GM13977 (cell line): ENCODE measurements at regions not wholly inside any gene's neighbourhood (a gene's known extent, or its start where the extent isn't known, plus 50 kb on each side); places are given as distances from the start of the nearest gene placed in this dataset.
A peak's percentile ranks its signal among the peaks of the same experiment; 100 is the strongest.

Experiments used
- DNase-seq: peaks from one replicate; pipeline ENCODE4 v3.0.0; 2012; ENCODE audit warnings: low spot score
- in situ Hi-C: fragments of 300-500 bp; cut with MboI; formaldehyde crosslinking; loops from one replicate; pipeline ENCODE4 v1.12.0; 2022; ENCODE audit warnings: low sequenced_read_pairs, low pct_unique_long_range_greater_than_20kb, mixed read lengths, inconsistent platforms; ENCODE audit not compliant: unreplicated experiment
- TF ChIP-seq, protein P1 (sequence below): IDR thresholded peaks from 2 replicates; pipeline ENCODE4 v1.5.1; 2012; ENCODE audit warnings: mild to moderate bottlenecking, control low read depth; ENCODE audit not compliant: insufficient read depth; ENCODE audit errors: extremely low read depth, missing control alignments

DNA sequence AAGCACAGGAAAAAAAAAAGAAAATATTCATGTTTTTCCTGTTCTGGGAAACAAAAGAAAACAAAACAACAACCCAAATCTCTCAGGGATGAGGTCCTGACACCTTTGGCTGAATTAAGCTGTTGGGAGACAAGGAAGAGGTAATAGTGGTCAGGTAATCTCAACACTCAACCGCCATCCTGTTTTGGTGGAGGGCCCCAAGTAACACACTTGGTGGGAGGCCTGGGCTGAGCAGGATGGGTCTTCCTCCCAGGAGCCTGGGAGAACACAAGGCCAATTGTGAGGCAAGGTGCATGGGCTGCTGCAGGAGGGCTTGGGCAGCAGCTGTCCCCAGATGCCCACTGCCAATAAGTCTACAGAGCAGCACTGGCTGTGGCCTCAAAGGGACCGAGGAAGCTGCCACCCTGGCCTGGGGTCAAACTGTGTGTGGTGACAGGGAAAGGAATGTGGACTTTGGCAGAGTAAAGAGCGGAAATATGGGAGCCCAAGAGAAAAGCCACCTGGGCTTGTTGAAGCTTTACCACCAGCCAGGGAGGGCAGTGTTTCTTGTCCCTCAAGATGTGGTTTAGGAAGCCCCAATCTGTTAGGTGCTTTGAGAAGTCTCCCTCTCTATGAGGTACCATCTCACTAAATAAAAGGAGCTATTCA is 93.5 kb upstream of the SLC25A13 start:
- no peak for DNase-seq
- TF ChIP-seq, protein P1, sequence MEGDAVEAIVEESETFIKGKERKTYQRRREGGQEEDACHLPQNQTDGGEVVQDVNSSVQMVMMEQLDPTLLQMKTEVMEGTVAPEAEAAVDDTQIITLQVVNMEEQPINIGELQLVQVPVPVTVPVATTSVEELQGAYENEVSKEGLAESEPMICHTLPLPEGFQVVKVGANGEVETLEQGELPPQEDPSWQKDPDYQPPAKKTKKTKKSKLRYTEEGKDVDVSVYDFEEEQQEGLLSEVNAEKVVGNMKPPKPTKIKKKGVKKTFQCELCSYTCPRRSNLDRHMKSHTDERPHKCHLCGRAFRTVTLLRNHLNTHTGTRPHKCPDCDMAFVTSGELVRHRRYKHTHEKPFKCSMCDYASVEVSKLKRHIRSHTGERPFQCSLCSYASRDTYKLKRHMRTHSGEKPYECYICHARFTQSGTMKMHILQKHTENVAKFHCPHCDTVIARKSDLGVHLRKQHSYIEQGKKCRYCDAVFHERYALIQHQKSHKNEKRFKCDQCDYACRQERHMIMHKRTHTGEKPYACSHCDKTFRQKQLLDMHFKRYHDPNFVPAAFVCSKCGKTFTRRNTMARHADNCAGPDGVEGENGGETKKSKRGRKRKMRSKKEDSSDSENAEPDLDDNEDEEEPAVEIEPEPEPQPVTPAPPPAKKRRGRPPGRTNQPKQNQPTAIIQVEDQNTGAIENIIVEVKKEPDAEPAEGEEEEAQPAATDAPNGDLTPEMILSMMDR = no peak
- in situ Hi-C loops = no loop called here

GRCh38 chr7:96414931-96415292 is 93.0 kb upstream of the SLC25A13 start:
- TF ChIP-seq, protein P1 = peak; percentile 84
- in situ Hi-C loops = no loop called here
- peak; percentile 45 for DNase-seq

DNA sequence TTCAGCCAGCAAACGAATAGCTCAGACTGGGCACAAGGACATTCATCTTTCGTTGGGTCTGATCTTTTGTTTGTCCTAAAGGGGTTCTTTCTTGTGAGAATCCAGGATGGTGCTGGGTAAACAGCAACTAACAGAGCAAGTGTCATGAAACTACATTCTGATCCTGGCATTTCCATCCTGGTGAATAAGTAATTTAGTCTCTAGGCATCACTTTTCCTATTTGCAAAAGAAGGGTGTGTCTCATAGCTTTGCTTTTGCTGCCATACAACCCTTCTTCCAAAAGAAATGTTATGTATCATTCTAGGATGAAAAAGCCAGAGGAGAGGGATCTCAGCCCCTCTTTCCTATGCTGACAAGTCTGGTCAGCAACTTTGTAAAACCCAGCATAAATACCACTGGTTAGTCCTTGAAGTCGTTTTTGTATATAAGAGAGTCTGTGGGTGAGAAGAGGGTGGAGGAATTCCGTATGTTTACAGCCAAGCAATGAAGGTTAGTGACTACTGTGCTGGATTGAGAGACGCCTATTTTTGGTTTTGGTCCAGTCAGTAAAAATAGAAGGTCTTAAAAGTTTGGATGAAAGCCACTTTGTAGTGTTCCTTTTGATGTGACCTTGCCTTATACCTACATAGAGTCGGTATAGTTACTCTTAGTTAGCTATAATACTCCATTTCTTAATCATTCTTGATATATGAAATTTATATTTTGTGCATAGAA is 88.4 kb upstream of the SLC25A13 start:
- TF ChIP-seq, protein P1 = no peak
- in situ Hi-C loops = no loop called here
- no peak for DNase-seq

- in situ Hi-C loops = no loop called here
- TF ChIP-seq, protein P1 = no peak
- no peak for DNase-seq
These were observed 87.0 kb upstream of the SLC25A13 start for GRCh38 chr7:96408881-96409280.

DNA sequence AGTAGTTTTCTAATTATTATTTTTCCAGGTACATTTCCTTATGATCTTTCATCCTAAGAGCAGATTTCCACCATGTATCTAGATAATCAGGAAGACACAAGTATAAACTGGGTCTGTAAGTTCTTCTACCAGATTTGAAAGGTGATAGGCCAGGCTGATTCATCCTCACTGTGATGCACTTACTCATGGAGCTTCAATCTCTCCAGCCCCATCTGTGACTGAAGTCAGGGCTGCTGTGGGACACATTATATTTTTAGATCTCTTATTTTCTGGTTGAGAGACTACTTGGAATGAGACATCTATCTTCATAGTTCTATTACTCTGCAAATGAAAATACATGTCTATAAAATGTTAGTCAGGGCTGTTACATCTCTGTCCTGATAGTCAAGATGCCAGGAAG is 85.5 kb upstream of the SLC25A13 start:
- in situ Hi-C loops = no loop called here
- TF ChIP-seq, protein P1 = no peak
- DNase-seq = no peak

GRCh38 chr7:96402913-96403312 is 81.0 kb upstream of the SLC25A13 start:
- TF ChIP-seq, protein P1 = no peak
- in situ Hi-C loops = no loop called here
- no peak for DNase-seq
